ENCODE measurements at regions not wholly inside any gene's neighbourhood (a gene's known extent, or its start where the extent isn't known, plus 50 kb on each side); places are given as distances from the start of the nearest gene placed in this dataset.

- DNase-seq (no peak), ATAC-seq (ENCODE audit: low read depth) (no peak)
- Mint-ChIP-seq H3K27me3 (peaks cover 32% of the 10 kb centered on the region), H3K4me3 (no peak overlapping the region), H3K27ac (no peak overlapping the region), H3K4me1 (no peaks in the 10 kb centered on the region), H3K9me3 (ENCODE audit: insufficient read depth) (no peaks in the 10 kb centered on the region)
- intact Hi-C loops (cut with micrococcal nuclease) = no loop called here
- no peaks in the 10 kb centered on the region for H3K36me3 ChIP-seq (replicated peaks in 1 of 2; ENCODE audit: control extremely low read depth in 1 of 2, control insufficient read depth in 1 of 2, extremely low read depth in 1 of 2, insufficient read depth in 2 of 2, low read length in 1 of 2)
- H2AFZ ChIP-seq (ENCODE audit: insufficient read depth, low read depth, low read length, poor library complexity, severe bottlenecking) = no peak overlapping the region
- H3K27me3 ChIP-seq (replicated peaks in 1 of 4; ENCODE audit: control extremely low read depth in 1 of 4, control insufficient read depth in 3 of 4, insufficient read depth in 4 of 4, low read length in 3 of 4) = peaks cover 0 to 5% (median 0%) of the 10 kb centered on the region in 4 experiments
- POLR2A ChIA-PET = no interaction called here
- no peaks in the 10 kb centered on the region for H3K9me3 ChIP-seq (ENCODE audit: control extremely low read depth in 1 of 3, control insufficient read depth in 2 of 3, insufficient read depth in 1 of 3, low read length in 2 of 3)
- CTCF ChIA-PET = interaction anchor here (0.5 kb wide), 1 partner anchor 351 kb away, joined by 3 read pairs; no protein-coding TSS in a partner anchor
- WGBS (ENCODE audit: insufficient coverage) = no CpG with 5 or more reads among the region's 1 CpG
- no peak overlapping the region for H3K4me2 ChIP-seq (replicated peaks; ENCODE audit: low read depth, low read length, poor library complexity, severe bottlenecking)
- H3K27ac ChIP-seq (ENCODE audit: low read length in 2 of 2) = no peak overlapping the region
- no peaks in the 10 kb centered on the region for H4K20me1 ChIP-seq (ENCODE audit: control insufficient read depth, insufficient read depth, low read length, poor library complexity, severe bottlenecking)
- H3K79me2 ChIP-seq (ENCODE audit: control insufficient read depth, insufficient read depth, low read length) = no peaks in the 10 kb centered on the region
- TF ChIP-seq CTCF (IDR thresholded peaks at IDR 0.05) (no peak), EZH2 (IDR thresholded peaks at IDR 0.05; ENCODE audit: borderline replicate concordance, insufficient read depth, low read depth, low read length, poor library complexity, severe bottlenecking) (no peak)
- H3K4me3 ChIP-seq (ENCODE audit: control extremely low read depth in 1 of 5, extremely low read depth in 1 of 5, insufficient read depth in 1 of 5, low read depth in 2 of 5, low read length in 4 of 5) = no peak overlapping the region
- H3K9ac ChIP-seq (ENCODE audit: low read length) = no peak overlapping the region
- H3K4me1 ChIP-seq (ENCODE audit: control insufficient read depth in 2 of 2, insufficient read depth in 2 of 2, low read length in 2 of 2) = no peaks in the 10 kb centered on the region
Measured at GRCh38 chr10:94092848-94093247, 99.1 kb downstream of the PLCE1 start.

GRCh38 chr10:94093286-94093905 lies 99.7 kb downstream of the PLCE1 start:
- ATAC-seq (ENCODE audit: low read depth) (no peak), DNase-seq (no peak)
- POLR2A ChIA-PET = no interaction called here
- 100% methylated on average over 1 of the region's 2 CpGs for WGBS (ENCODE audit: insufficient coverage)
- no peaks in the 10 kb centered on the region for H3K36me3 ChIP-seq (replicated peaks in 1 of 2; ENCODE audit: control extremely low read depth in 1 of 2, control insufficient read depth in 1 of 2, extremely low read depth in 1 of 2, insufficient read depth in 2 of 2, low read length in 1 of 2)
- Mint-ChIP-seq H3K9me3 (ENCODE audit: insufficient read depth) (no peaks in the 10 kb centered on the region), H3K27ac (no peak overlapping the region), H3K4me3 (no peak overlapping the region), H3K4me1 (no peaks in the 10 kb centered on the region), H3K27me3 (peaks cover 30% of the 10 kb centered on the region)
- H3K4me2 ChIP-seq (replicated peaks; ENCODE audit: low read depth, low read length, poor library complexity, severe bottlenecking) = no peak overlapping the region
- no peaks in the 10 kb centered on the region for H3K4me1 ChIP-seq (ENCODE audit: control insufficient read depth in 2 of 2, insufficient read depth in 2 of 2, low read length in 2 of 2)
- intact Hi-C loops (cut with micrococcal nuclease) = no loop called here
- no peaks in the 10 kb centered on the region for H3K27me3 ChIP-seq (replicated peaks in 1 of 4; ENCODE audit: control extremely low read depth in 1 of 4, control insufficient read depth in 3 of 4, insufficient read depth in 4 of 4, low read length in 3 of 4)
- H3K79me2 ChIP-seq (ENCODE audit: control insufficient read depth, insufficient read depth, low read length) = no peaks in the 10 kb centered on the region
- H3K4me3 ChIP-seq (ENCODE audit: control extremely low read depth in 1 of 5, extremely low read depth in 1 of 5, insufficient read depth in 1 of 5, low read depth in 2 of 5, low read length in 4 of 5) = no peak overlapping the region
- H4K20me1 ChIP-seq (ENCODE audit: control insufficient read depth, insufficient read depth, low read length, poor library complexity, severe bottlenecking) = no peaks in the 10 kb centered on the region
- no peak overlapping the region for H3K9ac ChIP-seq (ENCODE audit: low read length)
- no peak overlapping the region for H3K27ac ChIP-seq (ENCODE audit: low read length in 2 of 2)
- TF ChIP-seq EZH2 (IDR thresholded peaks at IDR 0.05; ENCODE audit: borderline replicate concordance, insufficient read depth, low read depth, low read length, poor library complexity, severe bottlenecking) (no peak), CTCF (IDR thresholded peaks at IDR 0.05) (no peak)
- H3K9me3 ChIP-seq (ENCODE audit: control extremely low read depth in 1 of 3, control insufficient read depth in 2 of 3, insufficient read depth in 1 of 3, low read length in 2 of 3) = no peaks in the 10 kb centered on the region
- H2AFZ ChIP-seq (ENCODE audit: insufficient read depth, low read depth, low read length, poor library complexity, severe bottlenecking) = no peak overlapping the region
- CTCF ChIA-PET = interaction anchor here (0.5 kb wide), 1 partner anchor 351 kb away, joined by 3 read pairs; no protein-coding TSS in a partner anchor
